ENCODE measurements at regions not wholly inside any gene's neighbourhood (a gene's known extent, or its start where the extent isn't known, plus 50 kb on each side); places are given as distances from the start of the nearest gene placed in this dataset.

DNA sequence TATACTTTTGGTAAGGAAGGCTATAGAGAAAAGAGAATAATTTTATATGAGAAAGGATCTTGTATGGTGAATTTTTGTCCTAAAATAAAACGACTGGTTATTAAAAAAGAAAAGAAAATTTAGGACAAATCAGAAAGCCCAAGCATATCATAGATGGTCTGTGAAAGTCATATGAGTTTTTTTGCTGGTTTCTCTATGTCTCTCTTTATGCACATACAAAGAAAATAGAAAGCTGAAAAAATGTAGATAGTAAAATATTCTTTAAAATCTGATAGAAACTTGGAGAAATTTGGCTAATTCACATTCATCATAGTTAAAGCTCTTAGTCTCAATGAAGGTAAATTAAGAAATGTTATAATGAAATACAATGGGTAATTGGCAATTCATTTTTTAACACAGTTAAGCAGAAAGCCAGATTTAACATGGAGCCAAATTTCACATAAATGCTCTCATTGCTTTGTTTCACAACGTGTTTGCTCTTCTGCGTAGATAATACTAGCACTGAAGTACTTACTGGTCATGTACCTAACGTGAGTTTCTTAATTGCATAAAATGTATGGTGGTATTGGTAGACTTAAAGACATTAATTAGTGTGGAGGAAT lies 621.5 kb upstream of the ATXN8OS start:
- Histone ChIP-seq H3K4me3 (no peak overlapping the region), H3K9me3 (ENCODE audit: low read depth) (peaks cover 3% of the 10 kb centered on the region), H3K36me3 (ENCODE audit: low read depth) (no peaks in the 10 kb centered on the region), H3F3A (ENCODE audit: insufficient read depth) (no peaks in the 10 kb centered on the region), H3K4me1 (ENCODE audit: insufficient read depth) (no peaks in the 10 kb centered on the region), H3K4me2 (ENCODE audit: unreplicated experiment) (no peak overlapping the region), H3K27me3 (replicated peaks; ENCODE audit: insufficient read depth) (no peaks in the 10 kb centered on the region), H3K79me2 (ENCODE audit: insufficient read depth) (no peaks in the 10 kb centered on the region), H3K27ac (no peak overlapping the region), H3K9ac (no peak overlapping the region), H2AFZ (no peak overlapping the region), H3K9me2 (ENCODE audit: insufficient read depth) (no peaks in the 10 kb centered on the region), H4K20me1 (ENCODE audit: insufficient read depth) (no peaks in the 10 kb centered on the region)
- TF ChIP-seq EZH2 (IDR thresholded peaks at IDR 0.05; ENCODE audit: insufficient read depth, poor library complexity, severe bottlenecking), result no peak
- TF ChIP-seq EZH2phosphoT487 (IDR thresholded peaks at IDR 0.05; ENCODE audit: insufficient read depth, low read depth), result no peak
- in situ Hi-C loops (cut with MboI), result no loop called here
- WGBS, 2 experiments (ENCODE audit: low coverage in 1 of 2, low lambda C conversion rate in 2 of 2, missing lambda C conversion rate in 2 of 2), result 14 to 17% methylated on average over 4 of the region's 4 CpGs
- DNase-seq, result no peak

DNA sequence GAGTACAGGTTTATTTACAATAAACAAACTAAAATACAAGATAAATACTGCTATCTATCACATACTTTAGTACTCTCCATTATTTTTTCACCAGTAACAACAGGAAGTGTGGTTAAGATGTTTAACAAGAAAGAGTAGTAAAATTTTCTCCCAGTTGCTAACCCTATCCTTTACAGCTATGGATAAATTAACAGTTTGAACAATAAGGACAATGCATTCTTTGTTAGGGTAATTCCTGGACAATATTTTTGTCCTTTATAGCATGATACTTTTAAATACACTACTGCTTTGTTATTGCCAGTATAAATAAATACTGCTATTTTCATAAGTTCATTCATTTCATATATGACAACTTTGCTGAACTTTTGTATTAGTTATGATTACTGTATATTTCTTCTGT lies 630.2 kb upstream of the ATXN8OS start:
- Histone ChIP-seq H3K9ac (no peak overlapping the region), H3K36me3 (ENCODE audit: low read depth) (no peaks in the 10 kb centered on the region), H2AFZ (no peak overlapping the region), H3K27ac (no peak overlapping the region), H3F3A (ENCODE audit: insufficient read depth) (no peaks in the 10 kb centered on the region), H4K20me1 (ENCODE audit: insufficient read depth) (no peaks in the 10 kb centered on the region), H3K79me2 (ENCODE audit: insufficient read depth) (no peaks in the 10 kb centered on the region), H3K4me3 (no peak overlapping the region), H3K4me1 (ENCODE audit: insufficient read depth) (no peaks in the 10 kb centered on the region), H3K4me2 (ENCODE audit: unreplicated experiment) (no peak overlapping the region), H3K9me2 (ENCODE audit: insufficient read depth) (no peaks in the 10 kb centered on the region), H3K9me3 (ENCODE audit: low read depth) (no peaks in the 10 kb centered on the region), H3K27me3 (replicated peaks; ENCODE audit: insufficient read depth) (no peaks in the 10 kb centered on the region)
- DNase-seq, result no peak
- in situ Hi-C loops (cut with MboI), result no loop called here
- TF ChIP-seq EZH2 (IDR thresholded peaks at IDR 0.05; ENCODE audit: insufficient read depth, poor library complexity, severe bottlenecking), result no peak
- no peak for TF ChIP-seq EZH2phosphoT487 (IDR thresholded peaks at IDR 0.05; ENCODE audit: insufficient read depth, low read depth)

DNA sequence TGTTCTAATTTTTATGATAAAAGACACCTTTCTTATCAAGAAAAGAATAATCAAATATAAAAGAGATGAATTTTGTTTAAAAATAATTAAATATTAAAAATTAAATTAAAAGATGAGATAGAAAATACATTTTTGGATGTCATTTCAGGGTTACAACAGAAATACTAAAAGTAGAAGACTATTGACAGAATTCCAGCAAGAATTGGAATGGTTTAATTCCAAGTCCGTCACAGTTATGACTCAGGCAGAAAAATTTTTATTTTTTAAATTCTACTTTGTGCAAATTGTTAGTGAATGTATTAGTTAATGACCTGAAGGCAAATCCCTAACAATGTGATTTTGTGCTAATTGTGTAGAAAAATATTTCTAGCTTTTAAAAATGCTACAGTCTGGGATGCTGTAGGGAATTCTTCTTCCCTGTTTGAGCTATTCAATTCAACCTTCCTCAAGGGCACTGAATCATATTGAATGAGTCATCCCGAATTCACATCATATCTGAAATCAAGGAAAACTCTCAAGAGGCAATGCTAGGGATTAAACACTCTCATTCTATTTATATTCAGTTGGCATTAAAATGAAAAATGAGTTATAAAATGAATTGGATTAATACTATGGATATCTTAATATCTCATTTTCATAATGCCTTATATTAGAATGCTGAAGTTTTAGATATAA lies 633.5 kb upstream of the ATXN8OS start:
- Histone ChIP-seq H3F3A (ENCODE audit: insufficient read depth) (no peaks in the 10 kb centered on the region), H3K79me2 (ENCODE audit: insufficient read depth) (no peaks in the 10 kb centered on the region), H3K36me3 (ENCODE audit: low read depth) (no peaks in the 10 kb centered on the region), H3K9ac (no peak overlapping the region), H3K4me3 (no peak overlapping the region), H4K20me1 (ENCODE audit: insufficient read depth) (no peaks in the 10 kb centered on the region), H3K27ac (no peak overlapping the region), H3K4me1 (ENCODE audit: insufficient read depth) (no peaks in the 10 kb centered on the region), H3K4me2 (ENCODE audit: unreplicated experiment) (no peak overlapping the region), H3K9me3 (ENCODE audit: low read depth) (no peaks in the 10 kb centered on the region), H3K27me3 (replicated peaks; ENCODE audit: insufficient read depth) (no peaks in the 10 kb centered on the region), H2AFZ (no peak overlapping the region), H3K9me2 (ENCODE audit: insufficient read depth) (no peaks in the 10 kb centered on the region)
- 14 to 19% methylated on average over 2 of the region's 2 CpGs for WGBS, 2 experiments (ENCODE audit: low coverage in 1 of 2, low lambda C conversion rate in 2 of 2, missing lambda C conversion rate in 2 of 2)
- TF ChIP-seq EZH2phosphoT487 (IDR thresholded peaks at IDR 0.05; ENCODE audit: insufficient read depth, low read depth) (no peak), EZH2 (IDR thresholded peaks at IDR 0.05; ENCODE audit: insufficient read depth, poor library complexity, severe bottlenecking) (no peak)
- DNase-seq, result no peak
- in situ Hi-C loops (cut with MboI), result no loop called here

DNA sequence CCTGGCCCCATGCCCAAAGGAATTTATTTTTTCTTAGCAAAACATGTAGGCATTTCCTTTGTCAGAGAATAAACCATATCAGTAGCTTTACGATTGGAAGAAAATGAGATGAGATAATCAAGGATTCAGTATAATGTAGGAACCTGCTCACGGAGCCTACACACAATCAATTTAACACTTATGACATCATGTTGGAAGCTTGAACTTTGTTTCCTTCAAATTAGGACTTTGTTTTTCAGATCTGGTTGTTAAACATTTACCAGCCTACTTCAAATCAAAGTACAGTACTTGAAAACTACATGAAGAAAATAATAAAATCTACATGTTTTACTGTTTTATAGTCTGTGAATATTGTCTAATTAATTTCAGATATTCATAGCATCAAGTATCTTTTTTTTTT lies 639.0 kb upstream of the ATXN8OS start:
- Histone ChIP-seq H3K79me2 (ENCODE audit: insufficient read depth) (no peaks in the 10 kb centered on the region), H3K27me3 (replicated peaks; ENCODE audit: insufficient read depth) (no peaks in the 10 kb centered on the region), H2AFZ (no peak overlapping the region), H3K4me1 (ENCODE audit: insufficient read depth) (no peaks in the 10 kb centered on the region), H3K27ac (no peak overlapping the region), H3F3A (ENCODE audit: insufficient read depth) (no peaks in the 10 kb centered on the region), H4K20me1 (ENCODE audit: insufficient read depth) (no peaks in the 10 kb centered on the region), H3K36me3 (ENCODE audit: low read depth) (no peaks in the 10 kb centered on the region), H3K4me3 (no peak overlapping the region), H3K9me3 (ENCODE audit: low read depth) (no peaks in the 10 kb centered on the region), H3K4me2 (ENCODE audit: unreplicated experiment) (no peak overlapping the region), H3K9ac (no peak overlapping the region), H3K9me2 (ENCODE audit: insufficient read depth) (no peaks in the 10 kb centered on the region)
- DNase-seq, result no peak
- WGBS, 2 experiments (ENCODE audit: low coverage in 1 of 2, low lambda C conversion rate in 2 of 2, missing lambda C conversion rate in 2 of 2), result 45 to 47% methylated on average over 2 of the region's 2 CpGs
- in situ Hi-C loops (cut with MboI), result no loop called here
- TF ChIP-seq EZH2 (IDR thresholded peaks at IDR 0.05; ENCODE audit: insufficient read depth, poor library complexity, severe bottlenecking) (no peak), EZH2phosphoT487 (IDR thresholded peaks at IDR 0.05; ENCODE audit: insufficient read depth, low read depth) (no peak)

Data from GM23248 (cell line).